ENCODE measurements at regions not wholly inside any gene's neighbourhood (a gene's known extent, or its start where the extent isn't known, plus 50 kb on each side); places are given as distances from the start of the nearest gene placed in this dataset.

DNA sequence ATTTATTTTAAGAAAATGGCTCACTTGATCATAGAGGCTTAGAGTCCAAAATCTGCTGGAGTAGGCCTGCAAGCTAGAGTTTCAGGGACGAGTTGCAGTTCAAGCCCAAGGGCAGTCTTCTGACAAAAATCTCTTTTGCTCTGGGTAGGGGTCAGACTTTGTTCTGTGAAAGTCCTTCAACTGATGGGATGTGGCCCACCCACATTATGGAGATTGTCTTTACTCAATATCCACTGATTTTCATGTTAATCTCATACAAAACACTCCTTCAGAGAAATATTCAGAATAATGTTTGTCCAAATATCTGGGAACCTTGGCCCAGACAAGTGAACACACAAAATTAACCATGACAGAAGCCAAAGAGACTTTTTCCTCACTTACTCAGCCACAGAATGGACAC, 98.6 kb upstream of the RSPO3 start:
- no peak for DNase-seq (ENCODE audit: extremely low spot score)
- TF ChIP-seq CTBP1 (IDR thresholded peaks at IDR 0.05; ENCODE audit: borderline replicate concordance) (no peak), SP1 (IDR thresholded peaks at IDR 0.05) (no peak), ARNT (IDR thresholded peaks at IDR 0.05) (no peak), ELF4 (IDR thresholded peaks at IDR 0.05) (no peak), HDGF (IDR thresholded peaks at IDR 0.05; ENCODE audit: borderline replicate concordance) (no peak), TARDBP (IDR thresholded peaks at IDR 0.05) (no peak), SUZ12 (IDR thresholded peaks at IDR 0.05) (no peak), NFRKB (IDR thresholded peaks at IDR 0.05) (no peak), FOXA1 (IDR thresholded peaks at IDR 0.05) (no peak), ZNF384 (IDR thresholded peaks at IDR 0.05) (no peak), BHLHE40 (IDR thresholded peaks at IDR 0.05; ENCODE audit: borderline replicate concordance) (no peak), L3MBTL2 (conservative IDR thresholded peaks at IDR 0.05) (no peak), PKNOX1 (IDR thresholded peaks at IDR 0.05) (no peak), LEF1 (IDR thresholded peaks at IDR 0.05; ENCODE audit: borderline replicate concordance) (no peak), FOXM1 (IDR thresholded peaks at IDR 0.05; ENCODE audit: borderline replicate concordance) (no peak)
- POLR2A ChIA-PET: no interaction called here
- CTCF ChIA-PET: no interaction called here

DNA sequence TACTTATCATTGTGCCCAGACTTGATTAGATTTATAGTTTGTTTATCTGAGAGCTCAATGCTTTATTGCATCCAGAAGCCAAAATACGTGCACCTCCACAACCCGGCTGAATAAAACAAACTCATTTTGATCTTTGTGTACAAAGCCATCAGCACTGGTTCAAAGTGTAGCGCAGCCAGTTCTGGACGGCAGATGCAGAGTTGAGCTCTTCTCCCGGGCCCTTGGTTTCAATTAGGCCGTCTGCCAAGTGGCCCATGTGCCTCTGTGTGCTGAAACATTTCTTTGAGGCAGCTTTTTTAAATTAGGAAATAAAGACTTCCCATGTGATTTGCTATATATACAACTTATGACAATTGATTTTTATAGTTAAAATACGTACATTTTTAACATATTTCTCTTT, 96.2 kb upstream of the RSPO3 start:
- peak; percentile 29 for DNase-seq (ENCODE audit: extremely low spot score)
- CTCF ChIA-PET: interaction anchor here (0.7 kb wide), 1 partner anchor 79 kb away, joined by 3 read pairs; no protein-coding TSS in a partner anchor
- no peak for TF ChIP-seq PKNOX1 (IDR thresholded peaks at IDR 0.05)
- TF ChIP-seq CTBP1 (IDR thresholded peaks at IDR 0.05; ENCODE audit: borderline replicate concordance): no peak
- no peak for TF ChIP-seq SUZ12 (IDR thresholded peaks at IDR 0.05)
- TF ChIP-seq NFRKB (IDR thresholded peaks at IDR 0.05): no peak
- no peak for TF ChIP-seq ZNF384 (IDR thresholded peaks at IDR 0.05)
- TF ChIP-seq BHLHE40 (IDR thresholded peaks at IDR 0.05; ENCODE audit: borderline replicate concordance): no peak
- TF ChIP-seq HDGF (IDR thresholded peaks at IDR 0.05; ENCODE audit: borderline replicate concordance): no peak
- TF ChIP-seq FOXA1 (IDR thresholded peaks at IDR 0.05): no peak
- TF ChIP-seq L3MBTL2 (conservative IDR thresholded peaks at IDR 0.05): no peak; the same call in 1 of the 2 replicates
- no peak for TF ChIP-seq ELF4 (IDR thresholded peaks at IDR 0.05)
- TF ChIP-seq TARDBP (IDR thresholded peaks at IDR 0.05): no peak
- TF ChIP-seq FOXK2 (IDR thresholded peaks at IDR 0.05): no peak
- no peak for TF ChIP-seq FOXM1 (IDR thresholded peaks at IDR 0.05; ENCODE audit: borderline replicate concordance)
- TF ChIP-seq ARNT (IDR thresholded peaks at IDR 0.05): no peak
- no peak for TF ChIP-seq SP1 (IDR thresholded peaks at IDR 0.05)
- TF ChIP-seq LEF1 (IDR thresholded peaks at IDR 0.05; ENCODE audit: borderline replicate concordance): no peak
- POLR2A ChIA-PET: no interaction called here

GRCh38 chr6:127023001-127023778, 95.3 kb upstream of the RSPO3 start:
- POLR2A ChIA-PET: no interaction called here
- CTCF ChIA-PET: no interaction called here

DNA sequence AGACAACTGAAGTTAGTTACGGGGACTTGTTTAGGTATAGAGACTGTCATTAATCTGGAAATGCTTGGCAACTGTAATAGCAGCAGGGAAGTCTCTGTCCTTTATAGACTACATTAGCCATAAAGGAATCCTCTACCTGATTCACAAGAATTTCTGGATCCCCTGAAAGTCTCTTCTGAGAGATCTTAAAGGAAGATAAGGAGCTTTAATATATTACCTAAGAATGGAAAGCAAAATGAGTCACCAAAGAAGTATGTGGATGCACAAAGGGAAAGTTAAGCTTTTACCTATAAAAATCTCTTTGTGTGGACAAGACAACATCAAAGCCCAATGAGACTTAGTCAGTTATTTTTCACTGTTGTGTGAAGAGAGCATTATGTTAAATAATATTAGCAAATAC, 92.2 kb upstream of the RSPO3 start:
- DNase-seq (ENCODE audit: extremely low spot score): no peak
- ChIA-PET POLR2A (no interaction called here), CTCF (no interaction called here)
- TF ChIP-seq SUZ12 (IDR thresholded peaks at IDR 0.05): no peak

More at GRCh38 chr6:127023001-127023778, 95.3 kb upstream of the RSPO3 start:
- TF ChIP-seq BHLHE40 (IDR thresholded peaks at IDR 0.05; ENCODE audit: borderline replicate concordance) (no peak), SUZ12 (IDR thresholded peaks at IDR 0.05) (no peak), FOXA1 (IDR thresholded peaks at IDR 0.05) (no peak), SP1 (IDR thresholded peaks at IDR 0.05) (no peak), HDGF (IDR thresholded peaks at IDR 0.05; ENCODE audit: borderline replicate concordance) (no peak), NFRKB (IDR thresholded peaks at IDR 0.05) (no peak), FOXM1 (IDR thresholded peaks at IDR 0.05; ENCODE audit: borderline replicate concordance) (no peak), L3MBTL2 (conservative IDR thresholded peaks at IDR 0.05) (no peak), ARNT (IDR thresholded peaks at IDR 0.05) (no peak), CTBP1 (IDR thresholded peaks at IDR 0.05; ENCODE audit: borderline replicate concordance) (no peak), TARDBP (IDR thresholded peaks at IDR 0.05) (no peak), ELF4 (IDR thresholded peaks at IDR 0.05) (no peak), PKNOX1 (IDR thresholded peaks at IDR 0.05) (no peak), ZNF384 (IDR thresholded peaks at IDR 0.05) (no peak), LEF1 (IDR thresholded peaks at IDR 0.05; ENCODE audit: borderline replicate concordance) (no peak), FOXK2 (IDR thresholded peaks at IDR 0.05) (no peak)
- DNase-seq (ENCODE audit: extremely low spot score): no peak

DNA sequence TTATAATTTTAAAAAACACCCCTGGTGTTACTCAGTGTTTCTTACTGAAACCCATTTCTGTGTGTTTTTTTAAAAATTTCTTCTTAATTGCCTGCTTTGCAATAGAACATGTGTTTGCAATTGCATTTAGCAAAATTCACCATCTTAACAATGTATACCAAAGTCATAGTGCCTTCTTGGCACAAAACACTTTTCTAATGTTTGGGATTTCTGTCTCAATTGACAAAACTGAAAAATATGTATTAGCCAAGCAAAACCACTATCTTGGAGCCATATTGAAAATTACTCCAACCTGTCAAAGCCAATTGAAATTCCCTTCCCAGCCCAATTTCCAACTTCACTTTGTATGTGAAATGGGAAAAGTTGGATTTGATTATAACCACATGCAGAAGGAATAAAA, 88.4 kb upstream of the RSPO3 start:
- TF ChIP-seq NFRKB (IDR thresholded peaks at IDR 0.05): no peak
- no peak for TF ChIP-seq ARNT (IDR thresholded peaks at IDR 0.05)
- TF ChIP-seq PKNOX1 (IDR thresholded peaks at IDR 0.05): no peak
- TF ChIP-seq FOXK2 (IDR thresholded peaks at IDR 0.05): no peak
- DNase-seq (ENCODE audit: extremely low spot score): no peak
- CTCF ChIA-PET: no interaction called here
- POLR2A ChIA-PET: no interaction called here

DNA sequence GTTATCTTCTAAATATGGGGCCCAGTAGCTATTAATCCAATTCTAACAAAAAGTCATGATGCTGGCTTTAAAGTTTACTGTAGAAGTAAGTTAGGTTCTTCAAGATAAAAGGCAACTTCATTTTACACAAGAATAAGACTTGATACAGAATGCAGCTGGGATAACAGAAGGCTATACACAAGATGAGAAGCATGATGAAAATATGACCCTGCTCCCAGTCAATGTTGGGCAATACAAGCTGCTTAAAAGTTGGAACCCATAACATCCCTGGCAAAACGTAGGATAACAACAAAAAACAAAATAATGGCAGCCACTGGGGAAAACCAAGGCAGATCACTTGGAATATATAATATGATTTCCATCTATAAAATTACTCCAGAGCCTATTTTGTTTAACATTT, 87.6 kb upstream of the RSPO3 start:
- no peak for TF ChIP-seq NFRKB (IDR thresholded peaks at IDR 0.05)
- no peak for TF ChIP-seq BHLHE40 (IDR thresholded peaks at IDR 0.05; ENCODE audit: borderline replicate concordance)
- TF ChIP-seq L3MBTL2 (conservative IDR thresholded peaks at IDR 0.05): no peak
- TF ChIP-seq FOXA1 (IDR thresholded peaks at IDR 0.05): no peak
- no peak for TF ChIP-seq CTBP1 (IDR thresholded peaks at IDR 0.05; ENCODE audit: borderline replicate concordance)
- no peak for TF ChIP-seq HDGF (IDR thresholded peaks at IDR 0.05; ENCODE audit: borderline replicate concordance)
- TF ChIP-seq ZNF384 (IDR thresholded peaks at IDR 0.05): no peak
- TF ChIP-seq PKNOX1 (IDR thresholded peaks at IDR 0.05): no peak
- no peak for TF ChIP-seq FOXM1 (IDR thresholded peaks at IDR 0.05; ENCODE audit: borderline replicate concordance)
- TF ChIP-seq ARNT (IDR thresholded peaks at IDR 0.05): no peak
- ChIA-PET POLR2A (no interaction called here), CTCF (no interaction called here)
- no peak for DNase-seq (ENCODE audit: extremely low spot score)

All from HEK293T (cell line).